ENCODE measurements at regions not wholly inside any gene's neighbourhood (a gene's known extent, or its start where the extent isn't known, plus 50 kb on each side); places are given as distances from the start of the nearest gene placed in this dataset.

DNA sequence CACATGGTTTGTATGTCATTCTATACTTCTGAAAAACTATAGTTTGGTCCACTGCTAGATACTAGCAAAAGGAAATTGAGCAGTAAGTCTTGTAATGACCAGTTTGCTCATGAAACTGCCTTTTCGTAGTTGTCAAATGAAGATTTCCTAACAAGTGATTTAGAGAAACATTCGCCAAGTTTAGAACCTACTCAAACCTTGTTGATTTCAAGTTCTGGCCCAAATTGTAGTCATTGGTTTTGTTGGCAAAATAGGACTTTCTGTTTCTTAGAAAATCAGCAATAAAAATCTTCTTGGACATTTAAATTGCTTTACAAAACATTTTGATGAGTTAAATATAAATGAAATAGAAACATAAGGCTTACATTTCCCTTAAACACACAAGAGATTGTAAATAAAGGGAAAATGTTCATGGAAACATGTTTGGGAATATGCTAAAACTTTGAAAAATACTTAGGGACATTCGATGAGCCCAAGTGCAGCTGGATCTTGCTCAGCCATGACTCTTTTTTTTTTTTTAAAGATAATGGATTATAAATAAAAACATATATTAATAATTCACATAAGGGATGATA, 178.5 kb upstream of the LYPLAL1 start:
- Histone ChIP-seq H3K9ac (ENCODE audit: low read depth, low read length, poor library complexity) (no peak overlapping the region), H2BK120ac (ENCODE audit: low read depth, low read length) (no peak overlapping the region), H2BK15ac (ENCODE audit: low read length) (no peak overlapping the region), H3K79me1 (ENCODE audit: low read depth, low read length) (no peaks in the 10 kb centered on the region), H3K4me3 (ENCODE audit: low read length in 2 of 2) (no peak overlapping the region), H3K9me3 (replicated peaks in 1 of 2; ENCODE audit: control insufficient read depth in 2 of 2, insufficient read depth in 1 of 2, low read depth in 1 of 2, low read length in 2 of 2) (no peaks in the 10 kb centered on the region), H2AK5ac (ENCODE audit: low read depth, low read length) (no peak overlapping the region), H2AFZ (ENCODE audit: low read length) (no peak overlapping the region), H3K14ac (ENCODE audit: low read length) (no peak overlapping the region), H3K4me1 (ENCODE audit: control insufficient read depth in 2 of 2, insufficient read depth in 1 of 2, low read depth in 1 of 2, low read length in 2 of 2) (peaks cover 0 to under 1% of the 10 kb centered on the region in 2 donors), H2BK5ac (ENCODE audit: low read length) (no peak overlapping the region), H4K8ac (ENCODE audit: low read depth, low read length) (no peak overlapping the region), H3K27ac (replicated peaks; ENCODE audit: low read length) (no peak overlapping the region), H4K91ac (ENCODE audit: low read depth, low read length, poor library complexity) (no peak overlapping the region), H3K18ac (ENCODE audit: low read length) (no peak overlapping the region), H3K4ac (ENCODE audit: low read length) (no peak overlapping the region), H3K23ac (ENCODE audit: low read depth, low read length, poor library complexity) (no peak overlapping the region), H3K4me2 (ENCODE audit: insufficient read depth, low read length, poor library complexity, severe bottlenecking) (no peak overlapping the region), H3K27me3 (ENCODE audit: control insufficient read depth in 3 of 3, insufficient read depth in 3 of 3, low read depth in 1 of 3, low read length in 3 of 3) (no peaks in the 10 kb centered on the region), H2BK12ac (ENCODE audit: low read length) (no peak overlapping the region), H3K36me3 (replicated peaks in 1 of 2; ENCODE audit: control insufficient read depth in 2 of 2, insufficient read depth in 2 of 2, low read length in 2 of 2) (no peaks in the 10 kb centered on the region)
- no peak for DNase-seq (ENCODE audit: low spot score)
- no CpG with 5 or more reads among the region's 3 CpGs for WGBS, 2 donors (ENCODE audit: extremely low coverage in 2 of 2, insufficient read length in 2 of 2, insufficient replicate concordance in 1 of 2)

DNA sequence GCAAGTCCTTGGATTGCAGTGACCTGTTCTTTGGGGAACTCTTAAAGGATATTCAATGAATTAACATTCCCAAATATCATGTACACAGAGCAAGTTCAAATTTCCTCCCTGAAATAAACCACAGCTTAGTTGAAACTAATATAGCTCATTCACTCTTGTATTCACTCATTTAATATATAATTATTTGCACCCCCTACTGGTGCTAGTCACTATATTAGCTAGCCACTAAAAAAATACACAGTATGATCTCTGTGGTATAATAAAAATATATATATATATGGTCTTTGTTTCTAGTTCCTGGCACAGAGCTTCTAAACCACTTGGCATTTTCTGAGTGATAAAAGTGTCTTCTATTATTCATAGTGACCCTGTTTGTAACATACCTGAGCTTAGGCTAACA, 177.3 kb upstream of the LYPLAL1 start:
- H3K4me2 ChIP-seq (ENCODE audit: insufficient read depth, low read length, poor library complexity, severe bottlenecking): no peak overlapping the region
- H3K79me1 ChIP-seq (ENCODE audit: low read depth, low read length): no peaks in the 10 kb centered on the region
- H3K36me3 ChIP-seq (replicated peaks in 1 of 2; ENCODE audit: control insufficient read depth in 2 of 2, insufficient read depth in 2 of 2, low read length in 2 of 2): no peaks in the 10 kb centered on the region
- H2BK120ac ChIP-seq (ENCODE audit: low read depth, low read length): no peak overlapping the region
- H4K8ac ChIP-seq (ENCODE audit: low read depth, low read length): no peak overlapping the region
- no peak overlapping the region for H2BK15ac ChIP-seq (ENCODE audit: low read length)
- H2AK5ac ChIP-seq (ENCODE audit: low read depth, low read length): no peak overlapping the region
- no peak for DNase-seq (ENCODE audit: low spot score)
- H3K4me3 ChIP-seq (ENCODE audit: low read length in 2 of 2): no peak overlapping the region
- no peak overlapping the region for H3K27ac ChIP-seq (replicated peaks; ENCODE audit: low read length)
- no peak overlapping the region for H4K91ac ChIP-seq (ENCODE audit: low read depth, low read length, poor library complexity)
- H3K4ac ChIP-seq (ENCODE audit: low read length): no peak overlapping the region
- no peak overlapping the region for H3K9ac ChIP-seq (ENCODE audit: low read depth, low read length, poor library complexity)
- H2AFZ ChIP-seq (ENCODE audit: low read length): no peak overlapping the region
- H3K23ac ChIP-seq (ENCODE audit: low read depth, low read length, poor library complexity): no peak overlapping the region
- no peak overlapping the region for H2BK5ac ChIP-seq (ENCODE audit: low read length)
- peaks cover 0 to 2% of the 10 kb centered on the region in 2 donors for H3K4me1 ChIP-seq (ENCODE audit: control insufficient read depth in 2 of 2, insufficient read depth in 1 of 2, low read depth in 1 of 2, low read length in 2 of 2)
- no peak overlapping the region for H3K18ac ChIP-seq (ENCODE audit: low read length)
- no peaks in the 10 kb centered on the region for H3K9me3 ChIP-seq (replicated peaks in 1 of 2; ENCODE audit: control insufficient read depth in 2 of 2, insufficient read depth in 1 of 2, low read depth in 1 of 2, low read length in 2 of 2)
- no peak overlapping the region for H3K14ac ChIP-seq (ENCODE audit: low read length)
- H3K27me3 ChIP-seq (ENCODE audit: control insufficient read depth in 3 of 3, insufficient read depth in 3 of 3, low read depth in 1 of 3, low read length in 3 of 3): no peaks in the 10 kb centered on the region
- H2BK12ac ChIP-seq (ENCODE audit: low read length): no peak overlapping the region

DNA sequence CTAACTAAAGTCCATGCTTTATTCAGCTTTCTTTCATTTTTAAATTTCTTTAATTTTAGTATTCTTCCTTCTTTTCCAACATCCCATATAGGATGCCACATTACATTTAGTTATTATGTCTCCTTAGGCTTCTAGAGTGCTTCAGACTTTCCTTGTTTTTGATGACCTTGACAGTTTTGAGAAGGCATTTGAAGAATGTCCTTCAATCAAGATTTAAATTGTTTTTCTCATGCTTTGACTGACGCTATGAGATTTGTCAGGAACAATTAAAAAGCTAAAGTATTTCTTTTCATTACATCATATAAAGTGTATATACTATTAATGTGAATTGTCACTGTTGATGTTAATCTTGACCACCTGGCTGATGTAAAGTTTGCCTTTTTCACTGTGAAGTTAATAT, 173.7 kb upstream of the LYPLAL1 start:
- Histone ChIP-seq H3K9ac (ENCODE audit: low read depth, low read length, poor library complexity) (no peak overlapping the region), H4K8ac (ENCODE audit: low read depth, low read length) (no peak overlapping the region), H3K14ac (ENCODE audit: low read length) (no peak overlapping the region), H3K4me3 (ENCODE audit: low read length in 2 of 2) (no peak overlapping the region), H4K91ac (ENCODE audit: low read depth, low read length, poor library complexity) (no peak overlapping the region), H3K36me3 (replicated peaks in 1 of 2; ENCODE audit: control insufficient read depth in 2 of 2, insufficient read depth in 2 of 2, low read length in 2 of 2) (no peaks in the 10 kb centered on the region), H2BK15ac (ENCODE audit: low read length) (no peak overlapping the region), H2AFZ (ENCODE audit: low read length) (no peak overlapping the region), H2BK120ac (ENCODE audit: low read depth, low read length) (no peak overlapping the region), H2AK5ac (ENCODE audit: low read depth, low read length) (no peak overlapping the region), H3K23ac (ENCODE audit: low read depth, low read length, poor library complexity) (no peak overlapping the region), H2BK5ac (ENCODE audit: low read length) (no peak overlapping the region), H3K4me1 (ENCODE audit: control insufficient read depth in 2 of 2, insufficient read depth in 1 of 2, low read depth in 1 of 2, low read length in 2 of 2) (peaks cover 0 to 2% of the 10 kb centered on the region in 2 donors), H3K18ac (ENCODE audit: low read length) (no peak overlapping the region), H3K9me3 (replicated peaks in 1 of 2; ENCODE audit: control insufficient read depth in 2 of 2, insufficient read depth in 1 of 2, low read depth in 1 of 2, low read length in 2 of 2) (no peaks in the 10 kb centered on the region), H2BK12ac (ENCODE audit: low read length) (no peak overlapping the region), H3K27ac (replicated peaks; ENCODE audit: low read length) (no peak overlapping the region), H3K27me3 (ENCODE audit: control insufficient read depth in 3 of 3, insufficient read depth in 3 of 3, low read depth in 1 of 3, low read length in 3 of 3) (no peaks in the 10 kb centered on the region), H3K4me2 (ENCODE audit: insufficient read depth, low read length, poor library complexity, severe bottlenecking) (no peak overlapping the region), H3K79me1 (ENCODE audit: low read depth, low read length) (no peaks in the 10 kb centered on the region), H3K4ac (ENCODE audit: low read length) (no peak overlapping the region)
- no peak for DNase-seq (ENCODE audit: low spot score)
- WGBS, 2 donors (ENCODE audit: extremely low coverage in 2 of 2, insufficient read length in 2 of 2, insufficient replicate concordance in 1 of 2): no CpG with 5 or more reads among the region's 1 CpG

DNA sequence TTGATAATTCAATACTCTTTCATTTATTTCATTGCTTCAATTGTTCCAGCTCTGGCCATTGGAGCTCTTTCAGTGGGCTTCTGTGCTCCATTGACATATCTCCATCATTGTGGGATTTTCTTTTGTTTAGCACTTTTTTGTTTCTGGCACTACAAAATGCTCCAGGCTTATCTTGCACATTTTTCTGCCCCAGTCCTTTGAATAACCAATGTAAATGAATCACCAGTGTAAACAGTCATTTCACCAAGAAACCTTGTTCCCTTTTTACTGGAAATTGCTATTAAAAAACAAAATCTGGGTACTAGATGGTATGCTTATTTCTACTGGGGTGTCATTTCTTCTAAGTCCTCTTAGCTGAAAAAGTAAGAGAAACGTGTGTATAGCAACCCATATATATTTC, 173.0 kb upstream of the LYPLAL1 start:
- Histone ChIP-seq H3K14ac (ENCODE audit: low read length) (no peak overlapping the region), H3K27me3 (ENCODE audit: control insufficient read depth in 3 of 3, insufficient read depth in 3 of 3, low read depth in 1 of 3, low read length in 3 of 3) (no peaks in the 10 kb centered on the region), H2BK120ac (ENCODE audit: low read depth, low read length) (no peak overlapping the region), H3K4ac (ENCODE audit: low read length) (no peak overlapping the region), H3K36me3 (replicated peaks in 1 of 2; ENCODE audit: control insufficient read depth in 2 of 2, insufficient read depth in 2 of 2, low read length in 2 of 2) (no peaks in the 10 kb centered on the region), H4K91ac (ENCODE audit: low read depth, low read length, poor library complexity) (no peak overlapping the region), H3K79me1 (ENCODE audit: low read depth, low read length) (no peaks in the 10 kb centered on the region), H2BK5ac (ENCODE audit: low read length) (no peak overlapping the region), H2AK5ac (ENCODE audit: low read depth, low read length) (no peak overlapping the region), H3K9ac (ENCODE audit: low read depth, low read length, poor library complexity) (no peak overlapping the region), H2AFZ (ENCODE audit: low read length) (peak overlapping the region; percentile 18), H3K18ac (ENCODE audit: low read length) (no peak overlapping the region), H4K8ac (ENCODE audit: low read depth, low read length) (no peak overlapping the region), H3K9me3 (replicated peaks in 1 of 2; ENCODE audit: control insufficient read depth in 2 of 2, insufficient read depth in 1 of 2, low read depth in 1 of 2, low read length in 2 of 2) (no peaks in the 10 kb centered on the region), H3K23ac (ENCODE audit: low read depth, low read length, poor library complexity) (no peak overlapping the region), H2BK12ac (ENCODE audit: low read length) (no peak overlapping the region), H3K4me2 (ENCODE audit: insufficient read depth, low read length, poor library complexity, severe bottlenecking) (no peak overlapping the region), H2BK15ac (ENCODE audit: low read length) (no peak overlapping the region), H3K4me1 (ENCODE audit: control insufficient read depth in 2 of 2, insufficient read depth in 1 of 2, low read depth in 1 of 2, low read length in 2 of 2) (peaks cover 0 to 2% of the 10 kb centered on the region in 2 donors), H3K4me3 (ENCODE audit: low read length in 2 of 2) (no peak overlapping the region), H3K27ac (replicated peaks; ENCODE audit: low read length) (no peak overlapping the region)
- no CpG with 5 or more reads among the region's 1 CpG for WGBS, 2 donors (ENCODE audit: extremely low coverage in 2 of 2, insufficient read length in 2 of 2, insufficient replicate concordance in 1 of 2)
- no peak for DNase-seq (ENCODE audit: low spot score)
